A204.1 (cell line): ENCODE measurements at regions not wholly inside any gene's neighbourhood (a gene's known extent, or its start where the extent isn't known, plus 50 kb on each side); places are given as distances from the start of the nearest gene placed in this dataset.
"Not testable (repeated sequence)": the region's sequence is repeated elsewhere in the genome, so short reads cannot be mapped to it uniquely, and the experiment has no call there.

ENCODE experiments used
- FAIRE-seq: peaks from 2 replicates; lab custom pipeline; 2012; peaks lifted over from hg19 to GRCh38; lab: Jason Lieb, UNC

- FAIRE-seq = no peak
Measured at GRCh38 chr10:78210976-78211375, 177.3 kb downstream of the RPS24 start.

- no peak for FAIRE-seq
Measured at GRCh38 chr10:78211561-78212051, 177.9 kb downstream of the RPS24 start.

DNA sequence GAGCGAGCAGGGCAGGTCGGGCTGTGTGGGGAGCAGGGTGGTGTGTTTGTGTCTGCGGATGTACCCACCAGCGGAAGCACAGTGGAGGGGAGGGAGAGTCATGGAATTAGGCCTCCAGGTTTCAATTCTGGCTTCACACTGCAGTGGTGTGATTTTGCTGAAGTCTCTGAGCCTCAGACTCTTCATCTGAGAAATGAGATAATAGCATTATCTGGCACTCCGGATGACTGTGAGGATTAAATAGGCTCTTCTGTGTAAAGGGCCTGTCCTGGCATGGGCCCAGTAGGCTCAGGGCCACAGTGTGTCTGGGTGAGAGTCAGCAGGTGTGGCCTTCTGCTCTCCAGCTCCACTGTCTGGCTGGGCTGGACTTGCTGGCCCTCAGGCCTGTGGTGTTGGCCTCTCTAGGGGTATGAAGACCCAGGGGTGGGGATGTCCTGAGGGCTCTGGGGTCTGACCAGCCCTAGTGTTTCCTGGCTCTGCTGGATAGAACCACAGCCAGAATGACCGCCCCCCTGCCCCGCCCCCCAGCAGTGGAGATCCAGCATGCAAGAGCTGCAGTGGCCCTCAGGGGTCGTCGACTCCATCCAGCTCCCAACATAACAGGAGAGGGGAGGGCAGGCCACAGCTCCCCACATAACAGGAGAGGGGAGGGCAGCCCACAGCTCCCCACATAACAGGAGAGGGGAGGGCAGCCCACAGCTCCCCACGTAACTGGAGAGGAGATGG is 178.6 kb downstream of the RPS24 start:
- FAIRE-seq = no peak

- no peak for FAIRE-seq
Measured at GRCh38 chr10:78212786-78213175, 179.1 kb downstream of the RPS24 start.

GRCh38 chr10:78214955-78215354 is 181.3 kb downstream of the RPS24 start:
- FAIRE-seq = no peak

DNA sequence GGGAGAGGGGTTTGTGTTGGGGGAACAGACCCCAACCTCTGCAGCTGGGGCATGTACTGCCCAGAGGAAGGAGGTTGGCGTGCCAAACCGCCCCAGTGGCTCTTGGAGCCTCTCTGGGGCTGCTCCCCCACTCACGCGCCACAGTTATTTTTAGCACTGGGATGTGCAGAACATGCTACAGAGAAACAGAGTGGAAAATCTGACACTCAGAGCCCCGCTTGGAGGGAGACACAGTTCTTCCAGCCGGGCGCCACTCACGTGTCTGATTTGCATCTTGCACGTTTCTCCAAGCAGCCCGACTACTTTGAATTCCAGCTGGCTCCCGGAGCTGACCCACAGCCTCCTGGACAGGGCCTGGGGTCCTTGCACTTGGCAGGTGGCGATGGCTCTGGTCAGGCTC is 182.0 kb downstream of the RPS24 start:
- no peak for FAIRE-seq

GRCh38 chr10:78217336-78217735 is 183.7 kb downstream of the RPS24 start:
- FAIRE-seq = no peak

DNA sequence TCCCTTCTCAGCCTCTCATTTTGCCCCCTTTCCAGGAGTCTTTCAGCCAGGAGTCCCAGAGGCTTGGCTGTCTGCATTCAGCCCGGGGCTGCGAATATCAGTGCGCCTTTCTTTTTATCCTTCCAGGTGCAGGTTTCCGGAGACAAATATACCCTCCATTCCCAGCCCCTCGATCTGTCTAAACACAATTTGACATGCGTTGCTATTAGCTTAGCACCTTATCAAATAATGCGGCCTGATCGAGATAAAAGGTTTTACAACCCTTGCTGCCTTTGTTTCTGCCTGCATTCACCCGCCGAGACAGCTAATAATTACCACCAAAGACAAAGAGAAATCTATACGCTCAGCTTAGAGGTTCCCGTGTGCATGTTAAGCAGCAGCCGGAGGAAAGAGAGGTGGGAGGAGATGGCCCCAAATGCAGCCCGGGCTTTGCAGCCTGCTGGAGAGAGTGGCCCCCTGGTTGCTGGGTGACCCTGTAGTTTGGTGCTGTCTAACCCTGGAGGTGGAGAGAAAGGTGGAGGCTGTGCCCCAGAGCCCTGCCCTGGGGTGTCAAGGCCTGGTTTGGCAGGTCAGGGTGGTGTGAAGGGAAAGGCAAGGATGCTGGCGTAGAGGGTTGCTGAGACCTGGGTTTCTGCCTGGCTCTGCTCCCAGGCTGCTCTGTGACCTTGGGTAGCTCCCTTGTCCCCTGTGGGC is 185.3 kb downstream of the RPS24 start:
- no peak for FAIRE-seq

GRCh38 chr10:78219568-78219967 is 185.9 kb downstream of the RPS24 start:
- FAIRE-seq = not testable (repeated sequence)

DNA sequence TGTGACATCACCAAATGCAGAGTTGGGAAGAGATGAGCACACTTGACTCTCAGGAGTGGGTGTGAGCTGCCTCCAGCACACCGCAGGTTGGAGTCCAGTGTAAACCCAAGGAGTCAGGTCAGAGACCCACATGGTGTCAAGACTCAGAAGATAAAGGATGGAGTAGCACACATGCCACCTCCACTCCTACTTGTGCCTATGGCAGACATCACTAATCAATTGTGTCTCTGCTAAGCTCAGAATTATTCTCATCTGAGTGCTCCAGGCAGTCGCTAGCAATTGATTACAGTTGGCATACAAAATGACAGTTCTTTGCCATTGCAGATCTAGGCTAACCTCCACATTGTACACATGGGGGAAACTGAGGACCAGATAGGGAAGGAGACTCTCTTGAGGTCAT is 187.1 kb downstream of the RPS24 start:
- FAIRE-seq = no peak

DNA sequence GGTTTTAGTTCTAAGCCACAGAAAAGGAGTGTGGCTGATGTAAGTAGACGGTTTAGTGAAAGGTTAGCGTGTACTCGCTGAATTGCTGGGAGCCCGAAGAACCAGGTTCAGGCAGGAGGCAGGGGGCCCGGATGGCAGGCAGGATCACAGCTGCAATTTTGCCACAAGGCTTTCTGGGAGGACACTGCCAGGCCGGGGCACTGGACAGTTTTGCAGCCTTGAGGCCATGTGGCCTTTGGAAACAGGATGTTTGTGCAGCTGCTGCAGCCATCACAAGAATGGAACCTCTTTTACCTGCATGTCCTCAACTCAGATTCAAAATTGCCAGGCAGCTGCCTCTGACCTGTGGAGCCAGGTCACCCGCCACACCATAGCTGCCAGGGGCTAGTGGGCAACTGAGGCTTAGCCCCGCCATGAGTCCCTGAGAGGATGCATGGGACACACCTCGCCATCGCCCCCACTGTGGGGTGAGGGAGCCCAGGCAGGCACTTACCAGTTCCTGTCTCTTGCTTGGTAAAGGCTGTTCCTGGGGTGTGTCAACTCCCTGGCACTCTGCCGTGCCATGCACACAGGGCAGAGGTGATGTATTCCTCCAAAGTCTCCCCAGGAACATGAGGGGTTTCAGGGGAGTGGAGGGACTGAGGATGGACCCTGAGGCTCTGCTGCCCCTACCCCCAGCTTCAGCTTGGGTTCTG is 188.6 kb downstream of the RPS24 start:
- FAIRE-seq = no peak

GRCh38 chr10:78223088-78223487 is 189.4 kb downstream of the RPS24 start:
- no peak for FAIRE-seq

GRCh38 chr10:78224602-78225001 is 190.9 kb downstream of the RPS24 start:
- FAIRE-seq = no peak

- no peak for FAIRE-seq
Measured at GRCh38 chr10:78225594-78225993, 191.9 kb downstream of the RPS24 start.

GRCh38 chr10:78229489-78229888 is 195.8 kb downstream of the RPS24 start:
- no peak for FAIRE-seq

GRCh38 chr10:78229950-78230675 is 196.4 kb downstream of the RPS24 start:
- no peak for FAIRE-seq

- no peak for FAIRE-seq
Measured at GRCh38 chr10:78231327-78231726, 197.7 kb downstream of the RPS24 start.

DNA sequence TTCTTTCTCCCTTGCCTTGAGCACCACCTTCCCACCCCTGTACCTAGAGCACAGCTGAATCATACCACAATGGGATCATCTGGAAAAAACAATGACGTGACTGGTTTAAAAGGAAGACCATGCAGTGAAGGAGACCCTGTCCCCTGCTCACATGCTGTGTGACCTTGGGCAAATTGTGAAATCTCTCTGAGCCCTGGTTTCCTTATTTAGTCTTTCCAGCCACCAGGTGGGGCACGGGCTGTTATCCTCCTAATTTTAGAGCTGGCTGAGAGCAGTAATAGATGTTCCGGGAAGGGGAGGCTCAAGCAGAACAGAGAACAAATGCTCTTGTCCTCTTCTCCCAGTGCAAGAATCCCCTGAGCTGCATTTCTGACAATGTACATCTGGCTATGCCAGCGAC is 198.3 kb downstream of the RPS24 start:
- FAIRE-seq = no peak

DNA sequence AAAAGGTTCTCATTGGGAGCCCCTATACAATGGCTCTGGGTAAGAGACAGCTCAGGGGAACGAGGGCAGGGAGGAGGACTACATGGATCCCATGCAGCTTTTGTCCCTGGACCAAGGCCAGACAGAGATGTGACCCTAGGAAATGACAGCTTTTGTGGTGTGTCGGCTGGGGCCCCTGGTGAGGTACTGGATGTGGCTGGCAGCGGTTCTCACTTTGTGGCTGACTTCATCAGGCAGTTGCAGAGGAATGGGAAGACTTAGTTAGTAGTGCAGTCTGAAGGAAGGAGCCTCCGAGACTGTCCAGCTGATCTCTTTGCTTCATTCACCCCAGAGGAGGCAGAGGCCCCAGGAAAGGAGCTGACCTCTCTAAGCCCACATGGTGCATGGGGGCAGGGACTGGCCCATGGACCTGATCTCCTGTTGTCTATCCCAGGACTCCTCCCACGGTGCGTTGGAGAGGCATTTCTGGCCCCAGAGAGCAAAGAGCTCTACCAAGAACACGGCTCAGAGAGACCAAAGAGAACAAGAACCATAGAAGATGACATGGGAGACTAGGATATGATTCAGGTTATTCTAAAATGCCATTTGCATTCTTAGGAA is 202.9 kb downstream of the RPS24 start:
- no peak for FAIRE-seq

- FAIRE-seq = not testable (repeated sequence)
Measured at GRCh38 chr10:78237951-78238350, 204.3 kb downstream of the RPS24 start.

GRCh38 chr10:78247266-78247665 is 213.6 kb downstream of the RPS24 start:
- no peak for FAIRE-seq

DNA sequence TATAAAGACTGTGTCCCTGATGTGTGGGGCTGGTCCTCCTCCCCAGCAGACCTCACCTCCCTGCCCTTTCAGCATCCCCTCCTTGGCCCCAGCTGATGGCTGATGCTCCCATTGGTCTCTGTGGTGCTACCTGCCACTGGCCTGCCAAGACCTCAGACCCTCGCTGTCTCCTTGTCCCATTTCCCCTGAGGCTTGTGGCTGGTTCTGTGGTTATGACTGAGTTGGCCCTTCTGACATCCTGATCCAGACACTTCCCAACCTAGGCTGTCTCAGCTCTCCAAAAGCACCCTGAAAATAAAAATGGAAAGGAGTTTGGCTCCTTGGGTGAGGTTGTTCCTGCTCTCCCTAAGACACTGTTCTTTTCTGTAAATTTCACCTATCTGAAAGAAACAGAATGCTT is 214.2 kb downstream of the RPS24 start:
- FAIRE-seq = no peak
